ENCODE measurements at regions not wholly inside any gene's neighbourhood (a gene's known extent, or its start where the extent isn't known, plus 50 kb on each side); places are given as distances from the start of the nearest gene placed in this dataset.
"Not testable (repeated sequence)": the region's sequence is repeated elsewhere in the genome, so short reads cannot be mapped to it uniquely, and the experiment has no call there.

DNA sequence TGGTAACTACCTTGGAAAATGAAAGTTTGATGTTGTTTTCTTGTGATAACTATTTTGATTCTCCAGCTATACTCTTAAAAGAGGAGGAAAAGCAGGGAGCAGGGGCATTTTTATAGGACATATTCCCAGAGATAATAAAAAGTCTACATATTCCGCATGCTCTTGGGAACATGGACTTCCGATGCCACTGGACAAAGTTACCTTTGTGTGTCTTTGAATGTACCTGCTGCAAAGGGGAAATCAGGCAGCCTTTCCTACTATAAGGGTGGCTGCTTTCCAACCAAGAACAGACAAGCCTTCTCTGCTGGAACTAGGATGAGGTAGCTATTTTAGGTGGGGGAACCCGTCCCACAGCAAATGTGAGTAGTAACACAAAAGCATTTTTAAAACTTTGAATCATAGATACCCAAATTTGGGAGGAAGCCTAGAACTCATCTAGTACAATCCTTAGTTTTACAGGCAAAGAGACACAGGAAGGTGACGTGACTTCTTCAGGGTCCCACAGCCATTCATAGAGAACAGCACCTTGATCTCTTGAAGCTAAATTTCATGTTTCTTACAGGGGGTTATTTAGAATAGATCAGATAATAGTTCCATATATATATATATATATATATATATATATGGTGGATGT lies 179.9 kb downstream of the FASLG start:
- WGBS, 2 experiments (ENCODE audit: extremely low coverage in 2 of 2, insufficient read length in 1 of 2), result no CpG with 5 or more reads among the region's 4 CpGs
- intact Hi-C loops (cut with micrococcal nuclease) (no loop called here), in situ Hi-C loops (cut with MboI; ENCODE audit: low sequenced_read_pairs) (no loop called here), dilution Hi-C loops (cut with HindIII; ENCODE audit: low sequenced_read_pairs, unreplicated experiment) (no loop called here)
- Histone ChIP-seq H3K14ac (replicated peaks; ENCODE audit: low read depth, low read length) (no peak overlapping the region; the same call in 1 of the 2 replicates), H2BK120ac (ENCODE audit: low read depth, low read length) (no peak overlapping the region), H3K4me1 (ENCODE audit: control insufficient read depth, insufficient read depth, low read length) (no peaks in the 10 kb centered on the region), H2AK9ac (replicated peaks; ENCODE audit: low read depth, low read length, poor library complexity) (no peak overlapping the region), H4K8ac (ENCODE audit: low read depth in 2 of 2, low read length in 2 of 2) (no peak overlapping the region), H4K5ac (ENCODE audit: low read depth, low read length) (peak overlapping the region; percentile 4; the same call in 1 of the 2 replicates), H3K4me3 (ENCODE audit: insufficient read depth, low read depth, low read length) (no peak overlapping the region), H3K18ac (ENCODE audit: low read depth, low read length) (peak overlapping the region; percentile 13; the same call in 1 of the 2 replicates), H3K36me3 (ENCODE audit: control insufficient read depth, insufficient read depth, low read length) (no peaks in the 10 kb centered on the region), H3K56ac (ENCODE audit: extremely low read depth, insufficient read depth, low read length) (no peak overlapping the region), H3K9me1 (ENCODE audit: insufficient read depth, low read length) (0 out of 2 replicates have a peak, but pooled peaks cover 3% of the 10 kb centered on the region), H2AK5ac (ENCODE audit: low read depth, low read length) (peak overlapping the region; percentile 38; the same call in 1 of the 2 replicates), H3K23ac (ENCODE audit: low read depth, low read length) (no peak overlapping the region), H2BK15ac (ENCODE audit: low read depth, low read length) (no peak overlapping the region; the same call in 2 of the 3 replicates), H2AFZ (replicated peaks; ENCODE audit: low read length, poor library complexity) (no peak overlapping the region), H3K27ac (ENCODE audit: insufficient read depth, low read length) (no peak overlapping the region), H3K9ac (ENCODE audit: low read depth, low read length) (no peak overlapping the region), H3K9me3 (ENCODE audit: control insufficient read depth, insufficient read depth, low read length) (no peaks in the 10 kb centered on the region), H3K27me3 (ENCODE audit: control insufficient read depth, insufficient read depth, low read length) (no peaks in the 10 kb centered on the region), H3K4ac (ENCODE audit: low read depth, low read length) (peak overlapping the region; percentile 67), H3K79me1 (ENCODE audit: low read depth in 1 of 2, low read length in 2 of 2) (no peaks in the 10 kb centered on the region), H3K4me2 (ENCODE audit: low read depth, low read length) (no peak overlapping the region), H4K20me1 (ENCODE audit: insufficient read depth, low read length) (no peaks in the 10 kb centered on the region), H2BK5ac (ENCODE audit: low read depth, low read length, poor library complexity, severe bottlenecking) (no peak overlapping the region), H4K91ac (ENCODE audit: insufficient read depth, low read depth, low read length) (no peak overlapping the region), H2BK20ac (ENCODE audit: low read depth, low read length) (no peak overlapping the region; the same call in 1 of the 2 replicates)
- BruUV-seq (replicated peaks), result no TSS peak
- ATAC-seq (ENCODE audit: low read depth), result no peak
- TF ChIP-seq RCOR1 (IDR thresholded peaks at IDR 0.05; ENCODE audit: insufficient replicate concordance, low read length) (no peak), BHLHE40 (IDR thresholded peaks at IDR 0.05; ENCODE audit: low read depth, low read length) (no peak), POLR2A (IDR thresholded peaks at IDR 0.05; ENCODE audit: low read depth, low read length) (no peak)
- ChIA-PET POLR2A (ENCODE audit: unreplicated experiment) (no interaction called here), CTCF (no interaction called here)
- no peak for DNase-seq

- H4K20me1 ChIP-seq (ENCODE audit: insufficient read depth, low read length); H3K79me1 ChIP-seq (ENCODE audit: low read depth in 1 of 2, low read length in 2 of 2); H3K36me3 ChIP-seq (ENCODE audit: control insufficient read depth, insufficient read depth, low read length); POLR2A ChIA-PET (ENCODE audit: unreplicated experiment); H3K9me3 ChIP-seq (ENCODE audit: control insufficient read depth, insufficient read depth, low read length); H3K9me1 ChIP-seq (ENCODE audit: insufficient read depth, low read length); H2AK9ac ChIP-seq (replicated peaks; ENCODE audit: low read depth, low read length, poor library complexity); H2BK5ac ChIP-seq (ENCODE audit: low read depth, low read length, poor library complexity, severe bottlenecking); CTCF ChIA-PET; H3K4me2 ChIP-seq (ENCODE audit: low read depth, low read length); H3K4me3 ChIP-seq (ENCODE audit: insufficient read depth, low read depth, low read length); H3K9ac ChIP-seq (ENCODE audit: low read depth, low read length); H3K23ac ChIP-seq (ENCODE audit: low read depth, low read length); H3K56ac ChIP-seq (ENCODE audit: extremely low read depth, insufficient read depth, low read length); H2BK120ac ChIP-seq (ENCODE audit: low read depth, low read length); H2AFZ ChIP-seq (replicated peaks; ENCODE audit: low read length, poor library complexity); dilution Hi-C loops (cut with HindIII; ENCODE audit: low sequenced_read_pairs, unreplicated experiment); in situ Hi-C loops (cut with MboI; ENCODE audit: low sequenced_read_pairs); intact Hi-C loops (cut with micrococcal nuclease); ATAC-seq (ENCODE audit: low read depth); H3K18ac ChIP-seq (ENCODE audit: low read depth, low read length); BruUV-seq (replicated peaks); H3K14ac ChIP-seq (replicated peaks; ENCODE audit: low read depth, low read length); H2BK20ac ChIP-seq (ENCODE audit: low read depth, low read length); H4K5ac ChIP-seq (ENCODE audit: low read depth, low read length); H4K91ac ChIP-seq (ENCODE audit: insufficient read depth, low read depth, low read length); H3K4me1 ChIP-seq (ENCODE audit: control insufficient read depth, insufficient read depth, low read length); H4K8ac ChIP-seq (ENCODE audit: low read depth in 2 of 2, low read length in 2 of 2); H3K27me3 ChIP-seq (ENCODE audit: control insufficient read depth, insufficient read depth, low read length); DNase-seq; H3K27ac ChIP-seq (ENCODE audit: insufficient read depth, low read length): not testable (repeated sequence)
- no CpG with 5 or more reads among the region's 8 CpGs for WGBS, 2 experiments (ENCODE audit: extremely low coverage in 2 of 2, insufficient read length in 1 of 2)
- Histone ChIP-seq H2BK15ac (ENCODE audit: low read depth, low read length) (0 out of 3 replicates have a peak overlapping the region, but pooled peaks have one; percentile 48), H3K4ac (ENCODE audit: low read depth, low read length) (peak overlapping the region; percentile 69), H2AK5ac (ENCODE audit: low read depth, low read length) (peak overlapping the region; percentile 80; the same call in 1 of the 2 replicates)
Measured at GRCh38 chr1:172839639-172840038, 180.7 kb downstream of the FASLG start.

Measured in IMR-90 (cell line).